Esophagus squamous epithelium (tissue), 4 donors: ENCODE measurements at regions not wholly inside any gene's neighbourhood (a gene's known extent, or its start where the extent isn't known, plus 50 kb on each side); places are given as distances from the start of the nearest gene placed in this dataset.

Source experiments
- CTCF ChIP-seq, 6 experiments: fragments of 450-650 bp in 4 of 6; fragments of 200-600 bp in 2 of 6; sonication (generic) in 2 of 6; IDR thresholded peaks; one replicate each; pipeline ENCODE4 v1.5.1; 2016 to 2019; ENCODE audit warnings: antibody characterized with exemption in 6 of 6, mild to moderate bottlenecking in 4 of 6, moderate library complexity in 4 of 6
- POLR2A ChIP-seq, 4 donors: fragments of 450-650 bp; IDR thresholded peaks; one replicate each; pipeline ENCODE4 v1.6.1; 2017; ENCODE audit warnings: antibody characterized with exemption in 4 of 4, mild to moderate bottlenecking in 4 of 4, moderate library complexity in 3 of 4

DNA sequence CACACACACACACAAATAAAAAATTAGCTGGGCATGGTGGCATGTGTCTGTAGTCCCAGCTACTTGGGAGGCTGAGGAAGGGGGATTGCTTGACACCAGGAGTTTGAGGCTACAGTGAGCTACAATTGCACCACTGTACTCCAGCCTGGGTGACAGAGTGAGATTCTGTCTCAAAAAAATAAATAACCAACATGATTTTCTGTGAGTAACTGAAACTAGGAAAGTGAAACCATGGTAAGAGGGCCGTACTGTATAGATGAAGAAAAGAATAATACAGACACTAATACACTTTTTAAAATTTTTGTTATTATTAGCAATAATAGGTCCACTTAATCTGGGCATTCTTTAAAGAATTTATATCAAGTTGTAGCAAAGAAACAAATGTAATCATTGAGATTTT lies 170.9 kb downstream of the HGF start:
- TF ChIP-seq CTCF (IDR thresholded peaks at IDR 0.05): no peak
- no peak for TF ChIP-seq POLR2A (IDR thresholded peaks at IDR 0.05)
